GM12878 (cell line): ENCODE measurements at regions not wholly inside any gene's neighbourhood (a gene's known extent, or its start where the extent isn't known, plus 50 kb on each side); places are given as distances from the start of the nearest gene placed in this dataset.

Source experiments
- ATAC-seq: fragments of 200-7000 bp; cut with Tn5 transposase; 3 replicates; pipeline ENCODE4 v1.9.1; 2020; ENCODE audit warnings: mild to moderate bottlenecking, moderate library complexity
- BruUV-seq: library from RNA; stranded (reverse); fragments of 400-500 nt; replicated peaks from 2 replicates; lab custom pipeline; 2021; lab: Mats Ljungman, UMichigan
- CTCF ChIA-PET: fragments of 300-600 bp; sonication (Branson Sonifier 250); formaldehyde crosslinking; extraction: SDS; loops from one replicate; lab custom pipeline; 2021; ENCODE audit warnings: inconsistent platforms; lab: Yijun Ruan, JAX
- POLR2A ChIA-PET: fragments of 350-600 bp; formaldehyde crosslinking; extraction: SDS; loops from one replicate; lab custom pipeline; 2021; ENCODE audit warnings: inconsistent platforms; lab: Charles Lee
- RAD21 ChIA-PET: fragments of 300-600 bp; sonication (Branson Sonifier 250); formaldehyde crosslinking; loops from one replicate; lab custom pipeline; 2023; ENCODE audit warnings: antibody characterized with exemption; ENCODE audit not compliant: unreplicated experiment; lab: Charles Lee
- SMC1A ChIA-PET: fragments of 300-600 bp; sonication (Branson Sonifier 250); formaldehyde crosslinking; loops from one replicate; lab custom pipeline; 2023; ENCODE audit not compliant: unreplicated experiment, uncharacterized antibody; lab: Charles Lee
- DNase-seq: peaks from one replicate; pipeline ENCODE4 v3.0.0-alpha.2; 2011; ENCODE audit warnings: low read depth, low spot score
- FAIRE-seq: peaks from 3 replicates; lab custom pipeline; 2011; peaks lifted over from hg19 to GRCh38; lab: Jason Lieb, UNC
- H2AFZ ChIP-seq: 2 replicates; pipeline ENCODE4 v1.6.0; 2011; ENCODE audit warnings: low read depth, low read length, control low read depth; ENCODE audit not compliant: control insufficient read depth
- H3K27ac ChIP-seq: 2 replicates; pipeline ENCODE4 v1.5.1; 2011; ENCODE audit warnings: control low read depth; ENCODE audit not compliant: control insufficient read depth, insufficient read depth
- H3K27me3 ChIP-seq, 2 experiments: replicated peaks in 1 of 2; 2 replicates each; pipeline versions ENCODE4 v1.6.0 to v1.6.1; 2011; ENCODE audit warnings: low read length in 1 of 2; ENCODE audit not compliant: control insufficient read depth in 2 of 2, insufficient read depth in 2 of 2
- H3K36me3 ChIP-seq, 2 experiments: 2 replicates each; pipeline ENCODE4 v1.5.1; 2011; ENCODE audit warnings: low read length in 1 of 2; ENCODE audit not compliant: control insufficient read depth in 2 of 2, insufficient read depth in 2 of 2
- H3K4me1 ChIP-seq: 2 replicates; pipeline ENCODE4 v1.6.1; 2011; ENCODE audit warnings: mild to moderate bottlenecking, low read length, moderate library complexity, mixed read lengths; ENCODE audit not compliant: control insufficient read depth, insufficient read depth
- H3K4me2 ChIP-seq: 2 replicates; pipeline ENCODE4 v1.6.0; 2011; ENCODE audit warnings: control low read depth; ENCODE audit not compliant: control insufficient read depth, insufficient read depth
- H3K4me3 ChIP-seq: fragments of 200-600 bp; sonication (generic); 2 replicates; pipeline ENCODE4 v1.5.1; 2016
- H3K79me2 ChIP-seq: 2 replicates; pipeline ENCODE4 v1.6.0; 2011; ENCODE audit warnings: low read length; ENCODE audit not compliant: control insufficient read depth, insufficient read depth
- H3K9ac ChIP-seq: 2 replicates; pipeline ENCODE4 v1.8.0; 2011; ENCODE audit warnings: low read length, control low read depth, mixed read lengths; ENCODE audit not compliant: control insufficient read depth, insufficient read depth
- H3K9me3 ChIP-seq: replicated peaks from 3 replicates; pipeline ENCODE4 v1.5.1; 2011; ENCODE audit warnings: mild to moderate bottlenecking, low read length; ENCODE audit not compliant: control insufficient read depth, insufficient read depth
- H4K20me1 ChIP-seq: 2 replicates; pipeline ENCODE4 v1.6.0; 2011; ENCODE audit not compliant: control insufficient read depth, insufficient read depth
- ATF7 ChIP-seq: fragments of 450-650 bp; IDR thresholded peaks from 2 replicates; pipeline ENCODE4 v1.6.1; 2016; ENCODE audit warnings: low read depth, mild to moderate bottlenecking
- BACH1 ChIP-seq: fragments of 450-650 bp; IDR thresholded peaks from 2 replicates; pipeline ENCODE4 v1.6.1; 2017; ENCODE audit warnings: mild to moderate bottlenecking, borderline replicate concordance
- CBX3 ChIP-seq: fragments of 200-600 bp; sonication (generic); IDR thresholded peaks from 2 replicates; pipeline ENCODE4 v1.6.1; 2016; ENCODE audit warnings: low read depth, borderline replicate concordance
- CHD2 ChIP-seq: IDR thresholded peaks from 2 replicates; pipeline ENCODE4 v1.6.1; 2011; ENCODE audit warnings: low read depth, low read length, improper control_type of control experiment, borderline replicate concordance
- MTA2 ChIP-seq: fragments of 450-650 bp; IDR thresholded peaks from 2 replicates; pipeline ENCODE4 v1.6.1; 2016; ENCODE audit warnings: low read depth, mild to moderate bottlenecking, moderate library complexity
- NFIC ChIP-seq: IDR thresholded peaks from 2 replicates; pipeline ENCODE4 v1.6.1; 2012; ENCODE audit warnings: low read depth, mild to moderate bottlenecking, inconsistent platforms, low read length, moderate library complexity
- NRF1 ChIP-seq: conservative IDR thresholded peaks from 2 replicates; pipeline ENCODE4 v1.6.1; 2011; ENCODE audit warnings: mild to moderate bottlenecking, low read depth, low read length, improper control_type of control experiment
- PAX5 ChIP-seq: IDR thresholded peaks from 2 replicates; pipeline ENCODE4 v1.6.1; 2011; ENCODE audit warnings: low read depth, low read length, borderline replicate concordance
- SMAD5 ChIP-seq: IDR thresholded peaks from 2 replicates; pipeline ENCODE4 v1.6.1; 2016; ENCODE audit warnings: antibody characterized with exemption, low read depth
- SMC3 ChIP-seq: IDR thresholded peaks from 2 replicates; pipeline ENCODE4 v1.6.1; 2011; ENCODE audit warnings: low read length, improper control_type of control experiment, borderline replicate concordance
- TAF1 ChIP-seq: IDR thresholded peaks from 2 replicates; pipeline ENCODE4 v1.6.1; 2011; ENCODE audit warnings: mild to moderate bottlenecking, low read depth, low read length, borderline replicate concordance
- TCF12 ChIP-seq: IDR thresholded peaks from 2 replicates; pipeline ENCODE4 v1.6.1; 2011; ENCODE audit warnings: low read depth, mild to moderate bottlenecking, low read length
- TCF3 ChIP-seq: IDR thresholded peaks from 2 replicates; pipeline ENCODE4 v1.6.1; 2012; ENCODE audit warnings: low read depth, mild to moderate bottlenecking, low read length, borderline replicate concordance; ENCODE audit not compliant: insufficient read depth
- ZNF217 ChIP-seq: fragments of 450-650 bp; IDR thresholded peaks from 2 replicates; pipeline ENCODE4 v1.6.1; 2017; ENCODE audit warnings: antibody characterized with exemption, mild to moderate bottlenecking
- in situ Hi-C: fragments of 300-500 bp; cut with MboI; formaldehyde crosslinking; loops from 9 replicates; pipeline ENCODE4 v1.14.3; 2018; ENCODE audit warnings: mixed read lengths
- intact Hi-C: fragments of 100-400 bp; cut with micrococcal nuclease; formaldehyde crosslinking; loops from one replicate; pipeline ENCODE4 v1.14.2; 2022; ENCODE audit not compliant: unreplicated experiment
- TF ChIP-seq, protein P1 (sequence below): fragments of 450-650 bp; formaldehyde crosslinking; IDR thresholded peaks from 2 replicates; pipeline ENCODE4 v1.4.0; 2022; ENCODE audit warnings: mild to moderate bottlenecking, moderate library complexity
- TF ChIP-seq, protein P2 (sequence below): IDR thresholded peaks from 2 replicates; pipeline ENCODE4 v1.6.1; 2011; ENCODE audit warnings: low read depth, mild to moderate bottlenecking, low read length, moderate library complexity, borderline replicate concordance; ENCODE audit errors: extremely low read depth
- TF ChIP-seq, protein P3 (sequence below): fragments of 450-650 bp; IDR thresholded peaks from 2 replicates; pipeline ENCODE4 v1.6.1; 2016; ENCODE audit warnings: mild to moderate bottlenecking

GRCh38 chr5:103755974-103756373 is 193.4 kb upstream of the NUDT12 start:
- intact Hi-C loops (no loop called here), in situ Hi-C loops (no loop called here)
- Histone ChIP-seq H3K4me1 (no peaks in the 10 kb centered on the region), H3K36me3 (no peaks in the 10 kb centered on the region), H2AFZ (no peak overlapping the region), H3K27ac (no peak overlapping the region), H3K4me3 (no peak overlapping the region), H3K9ac (no peak overlapping the region), H4K20me1 (no peaks in the 10 kb centered on the region), H3K9me3 (no peaks in the 10 kb centered on the region), H3K79me2 (no peaks in the 10 kb centered on the region), H3K4me2 (no peak overlapping the region), H3K27me3 (no peaks in the 10 kb centered on the region)
- ATAC-seq (no peak), FAIRE-seq (no peak), DNase-seq (no peak)
- ChIA-PET SMC1A (no interaction called here), CTCF (interaction anchor here (0.7 kb wide), 1 partner anchor 19 kb away, joined by 3 read pairs; no protein-coding TSS in a partner anchor), POLR2A (no interaction called here), RAD21 (no interaction called here)
- TF ChIP-seq ZNF217 (no peak), MTA2 (no peak), SMAD5 (no peak), ATF7 (no peak), SMC3 (no peak), TCF12 (no peak), TAF1 (no peak), PAX5 (no peak), BACH1 (no peak), CHD2 (no peak), TCF3 (no peak), NRF1 (no peak), CBX3 (no peak), NFIC (no peak)
- TF ChIP-seq, protein P1, sequence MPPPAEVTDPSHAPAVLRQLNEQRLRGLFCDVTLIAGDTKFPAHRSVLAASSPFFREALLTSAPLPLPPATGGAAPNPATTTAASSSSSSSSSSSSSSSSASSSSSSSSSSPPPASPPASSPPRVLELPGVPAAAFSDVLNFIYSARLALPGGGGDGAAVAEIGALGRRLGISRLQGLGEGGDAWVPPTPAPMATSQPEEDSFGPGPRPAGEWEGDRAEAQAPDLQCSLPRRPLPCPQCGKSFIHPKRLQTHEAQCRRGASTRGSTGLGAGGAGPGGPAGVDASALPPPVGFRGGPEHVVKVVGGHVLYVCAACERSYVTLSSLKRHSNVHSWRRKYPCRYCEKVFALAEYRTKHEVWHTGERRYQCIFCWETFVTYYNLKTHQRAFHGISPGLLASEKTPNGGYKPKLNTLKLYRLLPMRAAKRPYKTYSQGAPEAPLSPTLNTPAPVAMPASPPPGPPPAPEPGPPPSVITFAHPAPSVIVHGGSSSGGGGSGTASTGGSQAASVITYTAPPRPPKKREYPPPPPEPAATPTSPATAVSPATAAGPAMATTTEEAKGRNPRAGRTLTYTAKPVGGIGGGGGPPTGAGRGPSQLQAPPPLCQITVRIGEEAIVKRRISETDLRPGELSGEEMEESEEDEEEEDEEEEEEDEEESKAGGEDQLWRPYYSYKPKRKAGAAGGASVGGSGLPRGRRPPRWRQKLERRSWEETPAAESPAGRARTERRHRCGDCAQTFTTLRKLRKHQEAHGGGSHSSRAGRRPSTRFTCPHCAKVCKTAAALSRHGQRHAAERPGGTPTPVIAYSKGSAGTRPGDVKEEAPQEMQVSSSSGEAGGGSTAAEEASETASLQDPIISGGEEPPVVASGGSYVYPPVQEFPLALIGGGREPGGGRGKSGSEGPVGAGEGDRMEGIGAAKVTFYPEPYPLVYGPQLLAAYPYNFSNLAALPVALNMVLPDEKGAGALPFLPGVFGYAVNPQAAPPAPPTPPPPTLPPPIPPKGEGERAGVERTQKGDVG: no peak
- TF ChIP-seq, protein P2, sequence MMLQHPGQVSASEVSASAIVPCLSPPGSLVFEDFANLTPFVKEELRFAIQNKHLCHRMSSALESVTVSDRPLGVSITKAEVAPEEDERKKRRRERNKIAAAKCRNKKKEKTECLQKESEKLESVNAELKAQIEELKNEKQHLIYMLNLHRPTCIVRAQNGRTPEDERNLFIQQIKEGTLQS: no peak
- TF ChIP-seq, protein P3, sequence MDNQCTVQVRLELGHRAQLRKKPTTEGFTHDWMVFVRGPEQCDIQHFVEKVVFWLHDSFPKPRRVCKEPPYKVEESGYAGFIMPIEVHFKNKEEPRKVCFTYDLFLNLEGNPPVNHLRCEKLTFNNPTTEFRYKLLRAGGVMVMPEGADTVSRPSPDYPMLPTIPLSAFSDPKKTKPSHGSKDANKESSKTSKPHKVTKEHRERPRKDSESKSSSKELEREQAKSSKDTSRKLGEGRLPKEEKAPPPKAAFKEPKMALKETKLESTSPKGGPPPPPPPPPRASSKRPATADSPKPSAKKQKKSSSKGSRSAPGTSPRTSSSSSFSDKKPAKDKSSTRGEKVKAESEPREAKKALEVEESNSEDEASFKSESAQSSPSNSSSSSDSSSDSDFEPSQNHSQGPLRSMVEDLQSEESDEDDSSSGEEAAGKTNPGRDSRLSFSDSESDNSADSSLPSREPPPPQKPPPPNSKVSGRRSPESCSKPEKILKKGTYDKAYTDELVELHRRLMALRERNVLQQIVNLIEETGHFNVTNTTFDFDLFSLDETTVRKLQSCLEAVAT: no peak
- no TSS peak for BruUV-seq
